ENCODE measurements at regions not wholly inside any gene's neighbourhood (a gene's known extent, or its start where the extent isn't known, plus 50 kb on each side); places are given as distances from the start of the nearest gene placed in this dataset.

GRCh38 chr10:101299211-101299610 lies 54.8 kb upstream of the BTRC start:
- DNase-seq, result no peak

- DNase-seq, result no peak
Observed at GRCh38 chr10:101301111-101301731, 52.7 kb upstream of the BTRC start.

- DNase-seq, result no peak
Observed at GRCh38 chr10:101303087-101303703, 50.8 kb upstream of the BTRC start.

Data from stimulated activated CD4-positive, alpha-beta T cell treated with anti-CD3 and anti-CD28 coated beads, Interleukin-4, amount 100 ng/mL, for 4 hours (primary cell).